T47D (cell line): ENCODE measurements at regions not wholly inside any gene's neighbourhood (a gene's known extent, or its start where the extent isn't known, plus 50 kb on each side); places are given as distances from the start of the nearest gene placed in this dataset.
"Not testable (repeated sequence)": the region's sequence is repeated elsewhere in the genome, so short reads cannot be mapped to it uniquely, and the experiment has no call there.

Source experiments
- DNase-seq, 2 experiments: peaks; one replicate each; pipeline versions ENCODE4 v3.0.0 to v3.0.0-alpha.2; 2011 to 2012; ENCODE audit warnings: low read depth in 1 of 2, low spot score in 1 of 2
- JUND ChIP-seq: IDR thresholded peaks from 2 replicates; pipeline ENCODE4 v1.6.1; 2012; ENCODE audit warnings: low read depth
- in situ Hi-C: cut with HindIII; loops from 2 replicates; pipeline ENCODE4 v1.10.0; 2016; ENCODE audit warnings: low sequenced_read_pairs, low pct_unique_long_range_greater_than_20kb

GRCh38 chr6:11961923-11962322, 50.2 kb upstream of the HIVEP1 start:
- TF ChIP-seq JUND, result no peak
- in situ Hi-C loops, result no loop called here

DNA sequence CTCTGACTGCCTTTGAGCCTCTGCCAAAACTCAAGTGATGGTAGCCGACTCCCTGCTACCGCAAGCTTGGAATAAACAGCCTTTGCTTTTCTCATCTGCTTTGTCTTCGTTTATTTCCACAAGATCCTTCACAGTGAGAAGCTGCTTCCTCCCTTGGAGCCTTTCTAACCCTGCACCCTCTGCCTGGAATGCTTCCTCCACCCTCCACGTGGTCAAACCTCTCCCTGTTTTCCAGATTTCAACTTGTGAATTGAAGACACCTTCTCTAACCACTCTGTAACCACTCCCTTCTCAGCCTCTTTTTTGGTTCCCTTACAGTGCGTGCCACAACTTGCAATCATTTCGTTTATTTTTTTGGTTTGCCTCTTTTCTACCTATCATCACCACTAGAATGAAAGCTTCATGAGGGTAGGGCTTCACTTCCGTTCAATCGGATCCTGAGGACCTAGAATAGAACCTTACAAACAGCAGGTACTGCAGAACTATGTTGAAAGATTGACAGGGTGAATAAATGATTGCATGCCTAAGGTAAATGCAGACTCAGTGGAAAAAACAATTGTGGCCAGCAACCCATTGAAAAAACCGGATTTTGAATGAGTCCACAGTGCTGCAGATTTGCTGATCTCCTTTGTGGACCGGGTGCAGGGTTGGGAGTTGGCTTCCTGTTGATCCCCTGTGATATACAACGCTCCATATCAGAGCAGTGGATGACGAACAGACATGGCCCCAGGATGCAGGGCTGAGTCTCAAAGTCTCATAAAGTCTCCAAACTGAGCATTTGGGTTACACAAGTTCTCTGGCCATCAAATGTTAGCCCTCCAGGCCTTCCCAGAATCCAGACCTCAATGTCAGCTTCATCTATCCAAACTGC, 51.0 kb upstream of the HIVEP1 start:
- TF ChIP-seq JUND, result no peak
- in situ Hi-C loops, result no loop called here
- DNase-seq, result no peak

More at GRCh38 chr6:11961923-11962322, 50.2 kb upstream of the HIVEP1 start:
- no peak for DNase-seq

- no peak for TF ChIP-seq JUND
- no peak for DNase-seq
- in situ Hi-C loops, result no loop called here
Observed at GRCh38 chr6:11956781-11957180, 55.3 kb upstream of the HIVEP1 start.

- no peak for TF ChIP-seq JUND
- in situ Hi-C loops, result no loop called here
- no peak for DNase-seq
Observed at GRCh38 chr6:11953641-11954040, 58.5 kb upstream of the HIVEP1 start.

DNA sequence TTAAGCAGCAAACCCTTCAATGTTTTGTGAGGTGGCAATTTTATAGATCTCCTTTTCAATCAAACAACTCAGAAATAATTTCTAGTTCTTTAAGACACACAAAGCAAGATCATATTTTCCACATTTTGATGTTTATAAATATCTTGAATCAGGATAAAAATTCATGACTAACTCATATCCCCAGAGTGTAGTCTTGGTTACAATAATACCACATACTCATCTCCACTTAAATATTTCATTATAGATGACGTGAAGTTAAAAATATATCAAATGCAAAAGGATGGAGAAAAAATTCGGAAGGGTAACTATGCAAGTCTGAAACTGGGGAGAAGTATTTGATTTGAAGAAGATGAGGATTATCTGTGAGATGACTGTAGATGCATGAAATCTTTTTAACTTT, 59.8 kb upstream of the HIVEP1 start:
- no peak for DNase-seq
- TF ChIP-seq JUND, result no peak
- in situ Hi-C loops, result no loop called here

DNA sequence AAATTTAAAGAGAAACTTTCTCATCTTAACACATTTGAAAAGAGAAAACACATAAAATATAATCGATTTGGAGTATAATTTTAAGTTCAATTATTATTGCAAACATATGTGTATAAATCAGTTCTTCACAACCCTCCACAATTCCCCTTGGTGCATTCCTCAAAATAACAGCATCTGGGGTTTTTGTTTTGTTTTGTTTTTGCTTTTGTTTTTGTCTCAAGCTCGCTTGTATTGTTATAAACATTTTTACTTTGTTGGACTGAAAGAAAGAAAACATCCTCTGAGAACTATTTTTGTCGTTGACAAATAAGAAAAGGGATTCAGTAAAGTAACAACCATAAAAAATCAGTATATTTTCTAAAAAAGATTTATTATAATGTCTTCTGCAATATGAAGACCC, 60.2 kb upstream of the HIVEP1 start:
- in situ Hi-C loops, result no loop called here
- DNase-seq, result no peak

GRCh38 chr6:11950109-11950508, 62.0 kb upstream of the HIVEP1 start:
- in situ Hi-C loops, result no loop called here
- no peak for TF ChIP-seq JUND
- no peak for DNase-seq

More for the DNA sequence above, 60.2 kb upstream of the HIVEP1 start:
- no peak for TF ChIP-seq JUND

GRCh38 chr6:11947575-11947974, 64.5 kb upstream of the HIVEP1 start:
- no peak for TF ChIP-seq JUND
- in situ Hi-C loops, result no loop called here

DNA sequence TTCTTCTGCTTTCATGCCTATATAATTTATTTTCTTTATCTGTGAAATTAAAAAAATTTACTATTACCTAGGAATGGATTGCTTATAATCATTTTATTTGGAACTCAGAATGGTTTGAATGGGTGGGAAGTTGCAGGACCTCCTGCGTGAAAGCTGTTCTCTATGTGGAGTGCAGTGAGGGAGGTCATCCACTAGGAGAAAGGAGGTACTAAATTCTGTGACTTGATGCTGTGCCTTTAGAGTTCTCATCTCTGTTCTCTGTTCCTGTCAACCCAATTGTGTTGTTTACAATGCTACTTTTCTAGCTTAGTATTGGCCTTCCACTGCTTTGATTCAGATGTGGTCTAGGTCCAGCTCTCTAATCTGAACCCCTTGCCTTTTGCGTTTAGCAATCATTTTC, 65.0 kb upstream of the HIVEP1 start:
- DNase-seq, result peak in 1 of 2 experiments; percentile 6
- no peak for TF ChIP-seq JUND
- in situ Hi-C loops, result no loop called here

More at GRCh38 chr6:11947575-11947974, 64.5 kb upstream of the HIVEP1 start:
- peak in 1 of 2 experiments; percentile 23 for DNase-seq

DNA sequence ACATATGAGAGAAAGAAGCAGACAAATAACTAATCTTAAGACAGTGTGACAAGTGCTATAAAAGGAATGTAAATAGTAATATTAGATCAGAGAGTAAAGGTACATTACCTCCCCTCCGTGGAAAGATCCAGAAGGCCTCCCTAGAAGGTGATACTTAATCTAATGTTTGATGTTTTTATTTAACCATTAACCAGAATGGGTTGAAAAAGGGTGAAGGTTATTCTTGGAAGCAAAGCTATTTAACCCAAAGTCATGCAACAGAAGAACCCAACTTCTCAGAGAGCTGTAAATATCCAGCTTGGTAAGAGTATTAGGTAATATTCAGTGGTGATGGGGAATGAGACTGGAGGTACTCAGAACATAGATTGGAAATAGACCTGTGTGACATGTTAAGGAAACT, 68.0 kb upstream of the HIVEP1 start:
- in situ Hi-C loops, result no loop called here
- DNase-seq, result no peak
- no peak for TF ChIP-seq JUND

DNA sequence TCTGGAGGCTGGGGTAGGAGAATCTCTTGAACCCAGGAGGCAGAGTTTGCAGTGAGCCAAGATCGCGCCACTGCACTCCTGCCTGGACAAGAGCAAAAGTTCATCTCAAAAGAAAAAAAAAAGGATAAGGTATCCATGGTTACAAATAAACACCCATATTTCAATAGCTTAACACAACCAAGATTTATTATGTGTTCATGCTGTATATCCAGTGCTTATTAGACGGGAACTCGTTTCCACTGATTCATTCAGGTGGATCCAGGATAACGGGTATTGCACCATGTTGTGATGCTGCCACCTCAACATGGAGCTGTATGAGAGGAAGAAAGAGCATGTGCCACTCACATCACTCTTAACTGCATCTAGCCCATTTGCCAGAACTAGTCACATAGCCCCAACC, 69.1 kb upstream of the HIVEP1 start:
- no peak for TF ChIP-seq JUND
- in situ Hi-C loops, result no loop called here
- no peak for DNase-seq

GRCh38 chr6:11942185-11942864, 69.8 kb upstream of the HIVEP1 start:
- no peak for DNase-seq
- no peak for TF ChIP-seq JUND
- in situ Hi-C loops, result no loop called here

DNA sequence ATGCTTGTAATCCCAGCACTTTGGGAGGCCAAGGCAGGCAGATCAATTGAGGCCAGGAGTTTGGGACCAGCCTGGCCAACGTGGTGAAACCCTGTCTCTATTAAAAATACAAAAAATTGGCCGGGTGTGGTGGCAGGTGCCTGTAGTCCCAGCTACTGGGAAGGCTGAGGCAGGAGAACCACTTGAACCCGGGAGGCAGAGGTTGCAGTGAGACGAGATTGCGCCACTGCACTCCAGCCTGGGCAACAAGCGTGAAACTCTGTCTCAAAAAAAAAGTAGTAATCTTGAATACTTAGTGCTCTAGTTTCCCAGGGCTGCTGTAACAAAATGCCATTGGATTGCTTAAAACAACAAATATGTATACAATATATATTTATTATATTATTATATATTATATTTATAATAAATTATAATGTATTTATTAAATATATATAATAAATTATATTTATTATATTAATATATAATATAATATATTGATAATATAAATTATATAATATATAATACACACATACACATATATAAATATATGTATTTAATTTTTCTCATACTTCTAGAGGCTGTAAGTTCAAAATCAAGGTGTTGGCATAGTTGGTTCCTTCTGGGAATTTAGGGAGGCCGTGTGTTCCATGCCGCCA, 71.5 kb upstream of the HIVEP1 start:
- in situ Hi-C loops, DNase-seq: not testable (repeated sequence)
